Fibroblast of lung (primary cell): ENCODE measurements at regions not wholly inside any gene's neighbourhood (a gene's known extent, or its start where the extent isn't known, plus 50 kb on each side); places are given as distances from the start of the nearest gene placed in this dataset.

Experiments
- CTCF ChIP-seq, 2 donors: IDR thresholded peaks in 1 of 2; conservative IDR thresholded peaks in 1 of 2; 1 replicate in 1 of 2; 2 replicates in 1 of 2; pipeline ENCODE4 v1.5.1; 2011 to 2012; ENCODE audit warnings: low read length in 2 of 2, control low read depth in 1 of 2, inconsistent platforms in 1 of 2, low read depth in 1 of 2, mild to moderate bottlenecking in 1 of 2
- EZH2 ChIP-seq: IDR thresholded peaks from 2 replicates; pipeline ENCODE4 v1.5.1; 2012; ENCODE audit warnings: low read length, control low read depth, mild to moderate bottlenecking; ENCODE audit errors: missing control alignments

GRCh38 chr10:4054656-4055435 lies 269.8 kb upstream of the KLF6 start:
- no peak for TF ChIP-seq CTCF (conservative IDR thresholded peaks at IDR 0.05 in 1 of 2, IDR thresholded peaks at IDR 0.05 in 1 of 2; ENCODE audit: low read depth in 1 of 2, low read length in 2 of 2)
- TF ChIP-seq EZH2, result no peak
